HG03097 (cell line): ENCODE measurements at regions not wholly inside any gene's neighbourhood (a gene's known extent, or its start where the extent isn't known, plus 50 kb on each side); places are given as distances from the start of the nearest gene placed in this dataset.

Source experiments
- ATAC-seq: cut with Tn5 transposase; IDR thresholded peaks from one replicate; pipeline ENCODE4 v1.9.1; 2021; ENCODE audit not compliant: unreplicated experiment, low FRiP score

DNA sequence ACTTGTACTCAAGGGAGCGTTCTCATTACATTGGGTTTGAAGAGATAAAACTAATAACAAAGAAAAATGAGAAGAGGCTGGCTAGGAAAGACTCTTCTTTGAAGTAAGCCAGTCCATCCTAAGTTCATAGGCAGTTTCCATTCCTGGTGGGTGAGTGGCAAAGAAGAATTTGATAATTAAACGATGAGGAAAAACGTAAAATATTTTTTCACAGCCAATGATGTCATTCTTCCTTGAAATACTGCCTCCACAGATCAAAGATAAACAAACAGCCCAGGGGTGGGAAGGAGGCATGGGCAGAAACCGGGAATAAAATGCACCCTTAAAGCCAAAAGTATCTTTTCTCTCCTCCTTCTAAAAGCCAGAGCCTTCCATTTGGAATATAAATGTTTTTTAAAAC is 346.6 kb downstream of the PMP22 start:
- ATAC-seq = no peak

DNA sequence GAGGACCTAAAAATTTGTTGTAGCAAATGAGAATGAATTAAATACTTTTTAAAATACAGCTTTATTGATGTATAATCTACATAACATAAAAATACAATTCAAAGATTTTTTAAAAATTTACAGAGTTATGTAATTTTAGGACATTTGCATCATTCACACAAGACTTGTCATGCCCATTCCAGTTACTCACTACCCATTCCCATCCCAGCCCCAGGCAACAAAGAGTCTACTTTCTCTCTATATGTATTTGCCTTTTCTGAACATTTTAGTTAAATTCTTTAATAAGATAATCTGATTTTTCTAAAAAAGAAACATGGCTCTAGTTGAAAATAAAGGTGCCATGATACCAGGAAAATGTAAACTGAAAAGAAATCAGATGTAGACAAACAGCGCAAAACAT is 354.2 kb downstream of the PMP22 start:
- ATAC-seq = no peak

DNA sequence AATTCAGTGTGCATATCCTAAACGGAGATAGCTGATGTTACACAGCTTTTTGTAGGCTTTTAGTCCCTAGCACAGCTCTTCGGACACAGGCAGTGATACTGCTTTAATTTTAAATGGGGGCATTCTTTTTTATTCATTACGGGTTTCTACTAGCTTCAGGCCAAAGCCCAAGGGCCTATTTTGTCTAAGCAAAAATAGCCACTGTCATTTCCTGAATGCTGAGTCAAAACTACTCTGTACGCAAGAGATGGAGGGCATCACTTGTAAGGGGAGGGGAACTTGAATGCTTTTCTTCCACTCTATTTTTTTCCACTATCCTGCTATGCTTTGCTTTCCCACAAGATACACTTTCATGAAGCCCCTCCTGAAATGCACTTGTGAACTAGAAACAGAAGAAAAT is 360.7 kb downstream of the PMP22 start:
- ATAC-seq = no peak

DNA sequence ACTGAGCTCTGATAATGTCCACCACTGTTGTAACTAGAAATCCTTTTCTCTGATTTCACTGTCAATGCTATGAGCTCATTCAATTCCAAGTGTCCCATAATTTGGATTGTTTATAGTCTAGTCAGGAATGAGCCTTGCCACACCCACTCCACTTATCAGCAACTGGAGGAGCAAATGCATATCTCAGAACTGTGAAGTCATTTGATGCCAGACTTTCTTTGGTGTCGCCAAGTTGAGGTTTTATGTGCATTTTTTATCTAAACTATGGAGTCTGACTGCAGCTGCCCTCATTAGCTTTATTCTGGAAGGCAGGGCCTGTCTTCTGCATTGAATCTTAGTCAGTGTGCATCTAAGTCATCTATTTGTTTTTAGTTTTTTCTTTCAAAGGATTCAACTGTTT is 361.3 kb downstream of the PMP22 start:
- ATAC-seq = no peak

DNA sequence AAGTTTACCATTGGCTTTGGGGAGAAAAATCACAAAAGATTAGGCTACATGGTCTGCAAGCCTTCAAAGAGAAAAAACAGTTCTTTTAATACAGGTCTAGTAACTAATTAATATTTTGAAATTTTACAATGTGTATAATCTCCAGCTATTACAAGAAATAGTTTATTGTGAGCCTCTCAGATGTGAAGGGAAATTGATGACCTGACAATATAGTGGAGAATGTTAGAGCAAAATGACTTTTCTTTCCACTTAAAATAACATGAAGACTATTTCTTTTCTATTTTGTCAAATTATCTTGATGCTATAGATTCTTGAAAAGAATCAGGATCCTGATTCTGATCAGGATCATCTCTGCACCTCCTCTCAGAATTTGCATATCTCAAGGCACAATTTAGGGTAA is 362.3 kb downstream of the PMP22 start:
- ATAC-seq = no peak

DNA sequence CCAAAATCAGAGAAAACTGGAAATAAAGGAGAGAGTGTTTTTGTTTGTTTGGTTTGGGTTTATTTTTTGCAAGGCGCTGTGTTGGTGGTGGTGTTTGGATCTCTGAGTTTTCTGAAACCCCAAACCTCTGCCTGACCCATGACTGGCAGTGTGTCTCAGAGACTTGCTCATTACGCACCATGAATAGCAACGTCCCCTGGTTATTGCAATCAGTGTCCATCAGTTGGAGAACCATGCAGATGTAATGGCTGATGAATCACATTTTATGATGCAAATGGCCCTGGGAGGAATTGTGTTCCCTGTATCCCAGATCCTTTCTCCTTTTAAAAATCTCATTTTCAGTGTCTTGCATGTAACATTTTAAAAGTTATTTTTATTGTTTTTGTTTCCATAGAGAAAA is 362.8 kb downstream of the PMP22 start:
- ATAC-seq = no peak

DNA sequence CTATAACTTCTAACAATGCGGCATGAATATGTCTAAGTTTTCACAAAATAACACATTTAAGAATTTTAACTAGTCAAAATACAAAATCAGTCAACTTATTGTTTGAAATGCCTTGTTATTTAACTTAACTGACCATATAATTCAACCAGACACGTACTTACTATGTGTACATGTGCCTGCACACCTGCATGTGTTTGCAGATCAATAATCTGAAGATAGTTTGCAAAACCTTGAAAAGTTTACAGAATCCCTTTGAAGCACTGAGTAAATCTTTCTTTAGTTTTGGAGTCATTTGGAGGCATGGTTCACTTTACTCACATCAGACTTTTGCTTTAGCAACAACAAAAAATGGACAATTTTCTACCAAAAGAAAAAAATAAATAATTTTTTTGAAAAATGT is 363.8 kb downstream of the PMP22 start:
- no peak for ATAC-seq

DNA sequence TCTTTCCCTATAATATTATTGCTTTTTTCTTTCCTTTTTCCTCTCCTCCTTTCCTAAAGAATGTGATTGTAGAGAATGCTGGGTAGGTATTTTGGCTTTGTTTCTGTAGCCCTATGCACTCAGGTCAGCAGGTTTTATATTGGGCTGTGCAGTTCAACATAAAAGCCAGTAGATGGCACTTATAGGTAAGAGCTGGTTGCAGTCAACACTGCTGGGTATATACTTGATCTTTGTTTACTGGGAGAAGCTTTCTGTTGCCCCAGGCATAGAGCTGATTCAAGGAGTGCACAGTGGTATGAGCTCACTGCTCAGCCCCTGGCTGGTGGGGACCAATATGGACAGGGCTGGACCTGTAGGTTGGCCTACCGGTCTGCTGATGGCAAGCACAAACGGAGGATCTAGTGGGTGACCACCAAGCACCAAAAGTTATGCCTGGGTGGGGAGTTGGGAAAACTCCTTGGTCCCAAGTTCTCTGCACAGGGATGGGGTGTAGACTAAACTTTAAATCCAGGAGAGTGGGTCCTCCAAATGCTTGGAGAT is 378.9 kb downstream of the PMP22 start:
- ATAC-seq = no peak

DNA sequence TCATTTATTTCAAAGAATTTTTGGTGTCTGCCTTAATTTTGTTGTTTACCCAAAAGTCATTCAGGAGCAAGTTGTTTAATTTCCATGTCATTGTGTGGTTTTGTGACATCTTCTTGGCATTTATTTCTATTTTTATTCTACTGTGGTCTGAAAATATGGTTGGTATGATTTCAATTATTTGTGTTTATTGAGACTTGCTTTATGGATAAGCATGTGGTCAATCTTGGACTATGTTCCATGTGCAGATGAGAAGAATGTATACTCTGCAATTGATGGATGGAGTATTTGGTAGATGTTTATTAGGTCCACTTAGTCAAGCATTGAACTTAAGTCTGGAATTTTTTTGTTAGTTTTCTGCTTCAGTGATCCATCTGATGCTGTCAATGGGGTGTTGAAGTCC is 383.0 kb downstream of the PMP22 start:
- ATAC-seq = no peak

DNA sequence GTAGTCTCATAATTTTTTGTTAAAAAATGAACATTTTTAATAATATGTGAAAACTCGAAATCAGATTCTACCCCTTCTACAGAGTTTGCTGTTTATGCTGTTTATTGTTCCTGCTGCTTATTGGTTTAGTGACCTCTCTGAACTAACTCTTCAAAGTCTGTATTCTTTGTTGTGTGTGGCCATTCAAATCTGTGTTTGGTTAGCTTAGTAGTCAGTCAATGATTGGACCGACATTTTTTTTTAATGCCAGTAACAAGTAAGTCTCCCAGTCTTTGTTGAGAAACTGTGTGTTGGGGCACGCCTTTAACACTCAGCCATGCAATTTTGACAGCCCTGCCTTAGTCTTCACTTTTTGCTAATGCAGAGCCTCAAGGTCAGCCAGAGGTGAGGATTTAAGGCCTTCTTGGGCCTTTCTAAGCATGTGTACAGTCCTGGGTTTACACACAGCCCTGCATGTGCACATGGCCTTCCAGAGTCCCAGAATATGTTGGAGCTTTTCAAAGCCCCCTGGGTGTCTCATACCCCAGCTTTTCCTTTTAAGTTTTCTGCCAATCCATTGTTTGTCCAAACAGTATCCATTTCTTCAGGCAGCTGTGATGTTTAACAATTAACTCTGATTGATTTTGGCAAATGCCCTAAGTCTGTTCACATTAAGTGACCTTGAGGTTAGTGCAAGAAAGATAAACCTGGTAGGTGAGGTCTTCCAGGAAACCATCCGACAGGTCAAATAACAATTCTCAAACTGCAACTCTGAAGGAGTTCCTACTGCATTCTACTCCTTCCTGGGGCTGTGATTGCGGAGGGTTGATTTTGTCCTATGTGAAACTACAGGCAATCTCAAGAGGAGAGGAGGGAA is 389.3 kb downstream of the PMP22 start:
- ATAC-seq = no peak

DNA sequence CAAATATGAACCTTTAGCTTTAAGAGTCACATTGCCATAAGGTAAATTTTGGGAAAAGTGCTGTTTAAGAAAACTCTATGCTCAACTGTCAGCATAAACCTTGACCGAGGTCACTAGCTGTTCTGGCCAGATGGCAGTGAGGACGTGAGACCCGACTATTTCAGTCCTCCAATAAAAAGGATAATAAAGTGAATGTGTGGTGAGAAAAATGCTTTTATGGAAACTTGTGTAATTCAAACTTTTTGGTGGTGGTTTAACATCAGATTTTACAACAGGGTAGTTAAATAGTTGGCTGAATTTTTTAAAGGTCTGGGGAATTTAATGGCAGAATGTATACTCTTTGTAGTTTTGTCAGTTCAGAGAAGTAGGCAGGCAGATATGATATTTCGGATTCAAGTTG is 391.1 kb downstream of the PMP22 start:
- ATAC-seq = no peak

DNA sequence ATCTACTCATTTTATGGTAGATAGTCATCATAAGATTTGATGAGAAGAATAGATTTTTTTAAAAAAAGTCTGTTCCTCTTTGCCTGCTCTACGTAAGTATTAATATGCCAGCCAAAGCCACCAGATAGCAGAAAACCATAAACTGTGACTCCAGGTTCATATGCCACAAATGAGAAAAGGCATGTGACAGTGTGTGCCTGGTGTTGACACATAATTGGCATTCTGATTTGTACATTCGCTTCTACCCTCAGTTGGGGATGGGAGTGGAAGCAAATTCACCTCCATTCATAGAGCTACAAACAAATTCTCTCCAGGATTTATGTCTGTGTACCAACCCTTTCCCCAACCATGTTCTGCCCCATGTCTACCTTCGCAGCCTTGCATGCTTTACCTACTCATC is 391.6 kb downstream of the PMP22 start:
- ATAC-seq = no peak

DNA sequence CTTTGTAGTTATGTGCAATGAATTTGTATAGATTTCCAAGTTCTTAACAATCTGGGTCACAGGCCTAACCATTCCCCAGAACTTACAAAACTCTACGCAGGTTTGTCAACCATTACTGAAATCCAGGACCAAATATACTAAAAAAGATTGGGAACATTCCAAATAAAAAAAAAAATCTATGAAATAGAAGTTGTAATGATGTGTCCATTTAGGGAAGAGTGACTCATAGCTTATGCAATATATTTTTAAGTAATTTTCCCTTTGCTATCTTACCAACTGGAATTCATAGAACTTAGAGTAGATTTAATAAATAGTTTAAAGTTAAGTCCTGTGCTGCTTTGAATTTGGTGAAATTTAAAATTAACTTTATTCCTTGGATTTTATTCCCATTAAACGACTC is 393.2 kb downstream of the PMP22 start:
- no peak for ATAC-seq

DNA sequence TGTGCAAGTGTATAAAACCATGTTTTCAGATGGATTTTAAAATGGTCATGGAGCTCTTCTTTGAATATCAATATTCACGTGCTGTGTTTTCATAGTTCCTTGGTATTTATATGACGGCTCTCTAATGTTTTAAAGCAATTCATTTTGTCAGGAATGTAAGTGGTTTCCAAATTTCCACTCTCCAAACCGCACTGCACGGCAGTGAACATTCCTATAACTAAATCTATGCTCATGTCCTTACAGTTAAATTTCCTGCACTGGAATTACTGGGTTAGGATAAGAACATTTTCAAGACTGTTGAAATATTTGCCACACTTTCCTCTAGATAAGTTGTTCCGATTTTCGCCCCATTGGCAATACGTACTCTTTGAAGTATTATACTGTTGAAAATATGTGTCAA is 398.9 kb downstream of the PMP22 start:
- ATAC-seq = no peak

DNA sequence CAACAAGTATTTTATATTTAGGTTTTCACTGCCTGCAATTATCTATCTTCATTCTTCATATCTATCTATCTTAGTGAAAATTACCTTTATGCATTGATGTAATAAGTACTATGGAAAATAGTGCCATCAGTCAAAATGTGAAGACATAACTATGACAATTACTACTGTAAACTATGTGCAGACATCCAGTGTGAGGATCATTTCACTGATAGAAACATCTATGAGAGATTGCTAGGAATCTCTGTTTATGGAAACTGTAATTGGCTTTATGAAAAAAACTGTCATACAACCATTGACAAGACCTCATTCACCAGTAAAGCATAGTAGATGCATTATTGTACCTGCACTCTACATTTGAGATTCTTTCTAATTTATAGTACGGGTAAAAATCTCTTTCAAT is 401.0 kb downstream of the PMP22 start:
- ATAC-seq = no peak

DNA sequence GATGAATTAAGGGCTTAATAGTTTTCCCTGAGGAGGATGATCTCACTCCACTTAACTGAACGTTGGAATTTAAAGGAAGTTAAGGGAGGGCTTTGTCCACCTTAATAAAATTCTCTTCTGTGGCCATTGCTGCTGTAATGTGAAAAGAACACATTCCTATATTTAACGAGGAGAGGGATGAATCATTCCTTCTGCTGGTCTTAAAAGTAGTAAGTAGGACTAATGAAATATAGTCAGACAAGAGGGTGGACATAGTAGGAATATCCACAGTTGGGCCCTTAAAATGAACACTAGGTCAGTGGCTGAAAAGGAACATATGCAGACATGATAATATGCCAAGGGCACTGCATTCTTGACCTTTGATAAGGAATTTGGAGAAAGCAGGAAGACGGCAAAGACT is 405.6 kb downstream of the PMP22 start:
- ATAC-seq = no peak

DNA sequence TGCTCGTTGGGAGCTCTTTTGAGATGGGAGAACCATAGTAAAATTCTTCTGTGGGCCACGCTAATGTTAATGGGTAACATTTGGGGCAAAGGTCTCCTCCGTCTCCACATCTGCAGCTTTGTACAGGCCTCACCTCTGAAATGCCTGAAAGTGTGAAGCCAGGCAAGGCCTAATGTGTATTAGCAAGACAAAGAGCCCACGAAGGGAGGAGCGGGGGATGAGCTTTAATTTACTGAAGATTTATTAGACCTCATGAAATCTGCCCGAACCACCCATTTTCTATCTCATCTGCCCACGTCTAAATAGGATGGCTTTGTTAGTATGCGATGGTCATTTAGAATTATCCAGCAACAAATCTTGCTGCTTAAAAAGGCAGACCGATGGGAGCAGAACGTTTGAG is 408.9 kb downstream of the PMP22 start:
- no peak for ATAC-seq

DNA sequence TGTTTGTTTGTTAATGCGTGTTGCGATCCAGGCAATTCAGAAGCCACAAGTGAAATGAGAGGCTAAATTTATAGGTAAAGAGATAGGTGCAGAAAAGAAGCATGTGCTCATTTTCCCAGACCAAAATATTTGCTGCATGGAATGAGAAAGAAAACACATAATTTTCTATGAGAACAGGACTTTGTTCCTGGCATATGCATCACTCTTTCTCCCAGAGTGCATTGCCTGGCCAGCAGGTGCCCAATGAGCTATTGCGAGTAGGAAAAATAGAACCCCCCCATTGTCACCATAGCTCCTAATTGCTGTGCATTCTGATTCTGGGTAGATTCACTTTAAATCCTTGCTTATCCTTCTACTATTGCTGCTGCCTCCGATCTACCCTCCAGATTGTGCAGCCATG is 410.4 kb downstream of the PMP22 start:
- no peak for ATAC-seq

DNA sequence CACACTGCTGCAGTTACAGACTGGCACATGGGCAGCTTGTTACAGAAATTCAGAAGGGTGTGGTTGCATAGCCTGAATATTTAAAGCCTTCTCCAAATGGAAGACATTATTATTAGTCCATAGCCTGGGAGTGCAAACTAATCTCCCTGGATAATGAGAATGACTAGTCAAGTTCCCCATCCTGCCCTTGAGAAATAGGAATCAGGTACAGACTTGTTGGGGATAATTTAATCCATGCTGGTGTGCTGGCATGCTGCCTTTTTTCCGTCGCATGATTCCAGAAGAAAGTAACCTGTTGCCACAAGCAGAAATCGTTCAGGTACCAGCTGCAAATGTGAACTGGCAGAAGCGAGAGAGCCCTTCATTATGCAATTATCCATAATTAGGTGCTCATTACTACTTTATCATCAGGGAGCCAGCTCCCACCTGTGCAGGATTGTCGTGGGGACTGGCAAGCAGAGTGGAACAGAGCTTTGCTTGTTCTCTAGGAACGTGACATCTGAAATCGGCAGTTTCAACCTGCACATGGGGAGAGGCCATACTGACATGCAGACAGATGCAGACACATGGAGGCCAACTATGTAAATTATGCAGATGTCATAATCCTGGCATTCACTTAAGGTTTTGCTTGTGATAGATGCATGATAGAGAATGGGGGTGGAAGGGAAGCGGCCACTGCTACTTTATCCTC is 419.4 kb downstream of the PMP22 start:
- no peak for ATAC-seq

DNA sequence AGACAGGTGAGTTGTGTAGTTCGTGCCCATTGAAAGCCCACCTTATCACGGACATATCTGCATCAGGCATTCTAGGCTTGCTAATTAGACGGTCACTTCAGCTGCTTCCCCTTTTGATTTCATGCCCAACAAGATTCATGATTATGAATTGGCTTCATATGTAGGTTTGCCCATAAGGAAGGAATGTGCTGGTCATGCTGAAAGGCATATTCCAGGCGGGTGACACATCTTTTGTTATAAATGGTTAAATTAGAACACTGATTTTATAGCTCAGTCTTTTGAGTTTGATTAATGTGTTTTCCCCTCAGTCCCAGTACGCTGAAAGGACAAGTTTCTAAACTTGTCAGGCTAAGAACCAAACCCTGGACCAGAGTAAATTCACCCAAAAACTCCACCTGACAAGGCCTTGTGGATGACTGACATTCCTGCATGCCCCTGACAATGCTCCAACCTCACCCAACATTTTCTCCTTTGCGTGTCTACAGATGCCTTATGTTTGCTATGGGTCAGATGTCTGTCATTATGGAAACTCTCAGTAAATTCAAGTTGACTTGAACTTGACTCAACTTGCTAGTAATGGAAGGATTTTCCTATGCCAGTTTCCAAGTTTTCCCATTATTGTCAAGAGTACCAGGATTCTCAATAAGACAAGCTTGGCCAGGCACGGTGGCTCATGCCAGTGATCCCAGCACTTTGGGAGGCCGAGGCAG is 421.9 kb downstream of the PMP22 start:
- no peak for ATAC-seq

DNA sequence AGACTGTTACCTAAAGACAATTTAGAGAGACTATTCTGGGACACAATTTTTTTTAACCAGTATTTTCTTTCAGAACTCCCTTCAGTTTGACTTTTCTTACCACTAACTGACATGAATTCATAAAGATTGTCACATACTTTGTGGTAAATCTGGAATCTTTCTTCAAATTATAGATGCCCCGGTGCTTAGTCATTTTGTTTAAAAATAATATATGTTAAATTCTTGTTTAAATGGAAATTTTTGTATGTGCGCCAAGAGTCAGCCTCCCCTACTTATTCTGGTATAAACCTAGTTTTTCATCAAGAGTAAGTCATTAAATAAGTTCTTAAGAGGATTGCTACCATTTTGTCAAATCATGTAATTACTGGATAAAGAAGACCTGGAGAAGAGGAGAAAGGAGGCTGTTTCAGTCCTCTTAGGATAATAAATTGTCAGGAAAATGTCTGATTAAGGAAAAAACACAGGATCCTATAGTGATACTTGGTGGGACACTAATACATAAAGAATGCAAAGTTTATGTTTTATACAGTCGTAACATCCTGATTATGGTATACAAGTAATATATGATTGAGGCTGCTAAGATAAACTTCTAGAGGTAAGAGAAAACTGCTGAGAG is 424.4 kb downstream of the PMP22 start:
- no peak for ATAC-seq
